ENCODE measurements at regions not wholly inside any gene's neighbourhood (a gene's known extent, or its start where the extent isn't known, plus 50 kb on each side); places are given as distances from the start of the nearest gene placed in this dataset.

- H3K27me3 ChIP-seq (ENCODE audit: low read length) = no peaks in the 10 kb centered on the region
- no peak overlapping the region for H3K4me2 ChIP-seq (ENCODE audit: low read length)
- ChIA-PET POLR2A (ENCODE audit: unreplicated experiment) (no interaction called here), CTCF (no interaction called here)
- intact Hi-C loops (cut with micrococcal nuclease) = no loop called here
- no peak overlapping the region for H2AFZ ChIP-seq (ENCODE audit: low read length)
- no peaks in the 10 kb centered on the region for H3K36me3 ChIP-seq (ENCODE audit: low read depth, low read length)
- no peak for TF ChIP-seq EZH2phosphoT487 (IDR thresholded peaks at IDR 0.05; ENCODE audit: borderline replicate concordance, low read length)
- TF ChIP-seq EZH2 (IDR thresholded peaks at IDR 0.05; ENCODE audit: low read length, unreplicated experiment) = no peak
- TF ChIP-seq, protein P1, sequence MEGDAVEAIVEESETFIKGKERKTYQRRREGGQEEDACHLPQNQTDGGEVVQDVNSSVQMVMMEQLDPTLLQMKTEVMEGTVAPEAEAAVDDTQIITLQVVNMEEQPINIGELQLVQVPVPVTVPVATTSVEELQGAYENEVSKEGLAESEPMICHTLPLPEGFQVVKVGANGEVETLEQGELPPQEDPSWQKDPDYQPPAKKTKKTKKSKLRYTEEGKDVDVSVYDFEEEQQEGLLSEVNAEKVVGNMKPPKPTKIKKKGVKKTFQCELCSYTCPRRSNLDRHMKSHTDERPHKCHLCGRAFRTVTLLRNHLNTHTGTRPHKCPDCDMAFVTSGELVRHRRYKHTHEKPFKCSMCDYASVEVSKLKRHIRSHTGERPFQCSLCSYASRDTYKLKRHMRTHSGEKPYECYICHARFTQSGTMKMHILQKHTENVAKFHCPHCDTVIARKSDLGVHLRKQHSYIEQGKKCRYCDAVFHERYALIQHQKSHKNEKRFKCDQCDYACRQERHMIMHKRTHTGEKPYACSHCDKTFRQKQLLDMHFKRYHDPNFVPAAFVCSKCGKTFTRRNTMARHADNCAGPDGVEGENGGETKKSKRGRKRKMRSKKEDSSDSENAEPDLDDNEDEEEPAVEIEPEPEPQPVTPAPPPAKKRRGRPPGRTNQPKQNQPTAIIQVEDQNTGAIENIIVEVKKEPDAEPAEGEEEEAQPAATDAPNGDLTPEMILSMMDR (conservative IDR thresholded peaks at IDR 0.05; ENCODE audit: low read depth, low read length) = no peak
- DNase-seq (no peak), ATAC-seq (no peak)
- H3K79me2 ChIP-seq (ENCODE audit: low read length) = no peaks in the 10 kb centered on the region
- no peak overlapping the region for H3K9ac ChIP-seq (ENCODE audit: low read length)
- no TSS peak for BruUV-seq (replicated peaks)
- no peaks in the 10 kb centered on the region for H4K20me1 ChIP-seq (ENCODE audit: low read length)
- no peaks in the 10 kb centered on the region for H3K4me1 ChIP-seq (ENCODE audit: insufficient read depth, low read length)
- no peak overlapping the region for H3K27ac ChIP-seq (ENCODE audit: low read length)
- no peak overlapping the region for H3K4me3 ChIP-seq (ENCODE audit: low read length)
- peaks cover 4% of the 10 kb centered on the region; the same call in 1 of the 2 replicates for H3K9me2 ChIP-seq (replicated peaks; ENCODE audit: low read length)
- H3F3A ChIP-seq (ENCODE audit: low read length, unreplicated experiment) = no peaks in the 10 kb centered on the region
- H3K9me3 ChIP-seq (ENCODE audit: low read length) = no peaks in the 10 kb centered on the region
Observed at GRCh38 chr1:87941337-87941946, 612.8 kb downstream of the LMO4 start.

GRCh38 chr1:87942165-87942564, 613.5 kb downstream of the LMO4 start:
- no peaks in the 10 kb centered on the region for H3K79me2 ChIP-seq (ENCODE audit: low read length)
- H3F3A ChIP-seq (ENCODE audit: low read length, unreplicated experiment) = no peaks in the 10 kb centered on the region
- H2AFZ ChIP-seq (ENCODE audit: low read length) = no peak overlapping the region
- H4K20me1 ChIP-seq (ENCODE audit: low read length) = no peaks in the 10 kb centered on the region
- H3K4me1 ChIP-seq (ENCODE audit: insufficient read depth, low read length) = no peaks in the 10 kb centered on the region
- TF ChIP-seq EZH2phosphoT487 (IDR thresholded peaks at IDR 0.05; ENCODE audit: borderline replicate concordance, low read length) (no peak), EZH2 (IDR thresholded peaks at IDR 0.05; ENCODE audit: low read length, unreplicated experiment) (no peak)
- TF ChIP-seq, protein P1 (conservative IDR thresholded peaks at IDR 0.05; ENCODE audit: low read depth, low read length) = no peak
- BruUV-seq (replicated peaks) = no TSS peak
- no peaks in the 10 kb centered on the region for H3K9me3 ChIP-seq (ENCODE audit: low read length)
- H3K27ac ChIP-seq (ENCODE audit: low read length) = no peak overlapping the region
- intact Hi-C loops (cut with micrococcal nuclease) = no loop called here
- no peak overlapping the region for H3K4me3 ChIP-seq (ENCODE audit: low read length)
- ChIA-PET POLR2A (ENCODE audit: unreplicated experiment) (no interaction called here), CTCF (no interaction called here)
- H3K9ac ChIP-seq (ENCODE audit: low read length) = no peak overlapping the region
- ATAC-seq = no peak
- no peaks in the 10 kb centered on the region for H3K27me3 ChIP-seq (ENCODE audit: low read length)
- H3K9me2 ChIP-seq (replicated peaks; ENCODE audit: low read length) = peaks cover 4% of the 10 kb centered on the region; the same call in 1 of the 2 replicates
- H3K4me2 ChIP-seq (ENCODE audit: low read length) = no peak overlapping the region
- H3K36me3 ChIP-seq (ENCODE audit: low read depth, low read length) = no peaks in the 10 kb centered on the region
- DNase-seq = no peak

DNA sequence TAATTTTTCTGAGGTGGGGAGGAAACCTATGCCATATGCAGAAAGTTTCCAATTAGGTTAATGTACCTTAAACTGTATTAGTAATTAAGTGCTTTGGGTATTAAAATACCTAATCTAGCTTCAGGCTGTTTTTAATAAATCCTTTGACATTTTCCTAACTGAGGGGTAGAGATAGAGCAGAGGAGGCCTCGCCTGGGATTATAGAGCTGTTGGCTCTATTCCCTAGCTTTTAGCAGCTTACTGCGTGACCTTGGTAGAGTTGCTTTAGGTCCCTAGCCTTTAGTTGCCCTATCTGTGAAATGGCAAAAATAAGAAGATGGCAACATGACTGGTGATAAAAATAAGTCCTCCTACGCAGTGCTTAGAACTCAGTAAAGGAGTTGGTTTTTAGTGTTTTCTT, 621.0 kb downstream of the LMO4 start:
- Histone ChIP-seq H3K4me1 (ENCODE audit: insufficient read depth, low read length) (peaks cover 7% of the 10 kb centered on the region), H3K9ac (ENCODE audit: low read length) (no peak overlapping the region), H3K9me3 (ENCODE audit: low read length) (no peaks in the 10 kb centered on the region), H2AFZ (ENCODE audit: low read length) (no peak overlapping the region), H3K36me3 (ENCODE audit: low read depth, low read length) (no peaks in the 10 kb centered on the region), H3K9me2 (replicated peaks; ENCODE audit: low read length) (no peaks in the 10 kb centered on the region), H3K4me3 (ENCODE audit: low read length) (no peak overlapping the region), H4K20me1 (ENCODE audit: low read length) (no peaks in the 10 kb centered on the region), H3K79me2 (ENCODE audit: low read length) (no peaks in the 10 kb centered on the region), H3K27me3 (ENCODE audit: low read length) (no peaks in the 10 kb centered on the region), H3K4me2 (ENCODE audit: low read length) (no peak overlapping the region), H3F3A (ENCODE audit: low read length, unreplicated experiment) (no peaks in the 10 kb centered on the region), H3K27ac (ENCODE audit: low read length) (no peak overlapping the region)
- TF ChIP-seq, protein P1 (conservative IDR thresholded peaks at IDR 0.05; ENCODE audit: low read depth, low read length) = no peak
- ChIA-PET CTCF (no interaction called here), POLR2A (ENCODE audit: unreplicated experiment) (no interaction called here)
- BruUV-seq (replicated peaks) = no TSS peak
- ATAC-seq = no peak
- DNase-seq = no peak
- intact Hi-C loops (cut with micrococcal nuclease) = loop anchor here (5.0 to 10.0 kb wide), 7 partner anchors 142 to 815 kb away; no protein-coding TSS in a partner anchor

All from PC-3 (cell line).